ENCODE measurements at regions not wholly inside any gene's neighbourhood (a gene's known extent, or its start where the extent isn't known, plus 50 kb on each side); places are given as distances from the start of the nearest gene placed in this dataset.

DNA sequence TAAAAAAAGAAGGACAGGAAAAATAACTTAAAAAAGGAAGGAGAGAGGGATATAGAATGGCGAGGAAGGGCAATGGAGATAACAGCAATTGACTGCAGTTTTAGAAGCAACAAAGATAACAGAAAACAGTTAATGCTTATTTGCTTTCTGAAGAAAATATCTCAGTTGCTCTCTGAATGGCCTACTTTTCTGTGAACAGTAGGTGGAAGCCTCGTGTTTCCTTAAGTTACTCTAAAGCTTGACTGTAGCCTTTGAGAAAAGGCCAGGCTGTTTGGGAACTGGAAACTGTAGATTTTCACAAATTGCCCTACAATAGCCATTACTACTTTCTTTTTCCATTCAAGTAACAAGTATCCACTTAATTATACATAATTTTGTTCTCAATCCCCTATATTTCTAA lies 404.5 kb downstream of the YTHDC2 start:
- TF ChIP-seq GABPA (IDR thresholded peaks at IDR 0.05; ENCODE audit: low read depth) = no peak
- TF ChIP-seq SPI1 (IDR thresholded peaks at IDR 0.05; ENCODE audit: borderline replicate concordance, low read depth) = no peak
- TF ChIP-seq, protein P1, sequence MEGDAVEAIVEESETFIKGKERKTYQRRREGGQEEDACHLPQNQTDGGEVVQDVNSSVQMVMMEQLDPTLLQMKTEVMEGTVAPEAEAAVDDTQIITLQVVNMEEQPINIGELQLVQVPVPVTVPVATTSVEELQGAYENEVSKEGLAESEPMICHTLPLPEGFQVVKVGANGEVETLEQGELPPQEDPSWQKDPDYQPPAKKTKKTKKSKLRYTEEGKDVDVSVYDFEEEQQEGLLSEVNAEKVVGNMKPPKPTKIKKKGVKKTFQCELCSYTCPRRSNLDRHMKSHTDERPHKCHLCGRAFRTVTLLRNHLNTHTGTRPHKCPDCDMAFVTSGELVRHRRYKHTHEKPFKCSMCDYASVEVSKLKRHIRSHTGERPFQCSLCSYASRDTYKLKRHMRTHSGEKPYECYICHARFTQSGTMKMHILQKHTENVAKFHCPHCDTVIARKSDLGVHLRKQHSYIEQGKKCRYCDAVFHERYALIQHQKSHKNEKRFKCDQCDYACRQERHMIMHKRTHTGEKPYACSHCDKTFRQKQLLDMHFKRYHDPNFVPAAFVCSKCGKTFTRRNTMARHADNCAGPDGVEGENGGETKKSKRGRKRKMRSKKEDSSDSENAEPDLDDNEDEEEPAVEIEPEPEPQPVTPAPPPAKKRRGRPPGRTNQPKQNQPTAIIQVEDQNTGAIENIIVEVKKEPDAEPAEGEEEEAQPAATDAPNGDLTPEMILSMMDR (IDR thresholded peaks at IDR 0.05; ENCODE audit: insufficient read depth, low read length) = no peak
- TF ChIP-seq POLR2AphosphoS5 (IDR thresholded peaks at IDR 0.05; ENCODE audit: low read depth) = no peak

Measured in HL-60 (cell line).